WTC11 (cell line): ENCODE measurements at regions not wholly inside any gene's neighbourhood (a gene's known extent, or its start where the extent isn't known, plus 50 kb on each side); places are given as distances from the start of the nearest gene placed in this dataset.

Experiments
- ATAC-seq: fragments of 200-7000 bp; cut with Tn5 transposase; 2 replicates; pipeline ENCODE4 v1.10.0; 2021; ENCODE audit warnings: mild to moderate bottlenecking, moderate library complexity
- CTCF ChIA-PET: fragments of 300-600 bp; sonication (Branson Sonifier 250); formaldehyde crosslinking; loops from one replicate; lab custom pipeline; 2021; ENCODE audit warnings: antibody characterized with exemption; lab: Charles Lee
- POLR2A ChIA-PET: fragments of 350-600 bp; sonication (Branson Sonifier 250); formaldehyde crosslinking; loops from one replicate; lab custom pipeline; 2021; ENCODE audit warnings: antibody characterized with exemption; lab: Charles Lee
- DNase-seq: peaks from one replicate; pipeline ENCODE4 v3.0.0; 2021; ENCODE audit warnings: low spot score
- H3K27ac Mint-ChIP-seq: 2 replicates; pipeline ENCODE4 v1.8.0; 2021; ENCODE audit warnings: mixed read lengths
- H3K27me3 Mint-ChIP-seq: 2 replicates; pipeline ENCODE4 v1.8.0; 2021; ENCODE audit warnings: low read depth, mild to moderate bottlenecking, moderate library complexity, mixed read lengths
- H3K36me3 Mint-ChIP-seq: 2 replicates; pipeline ENCODE4 v1.8.0; 2021; ENCODE audit warnings: mixed read lengths
- H3K4me1 Mint-ChIP-seq: 2 replicates; pipeline ENCODE4 v1.8.0; 2022; ENCODE audit warnings: mixed read lengths
- H3K4me3 Mint-ChIP-seq: 2 replicates; pipeline ENCODE4 v1.8.0; 2021; ENCODE audit warnings: mild to moderate bottlenecking, moderate library complexity, mixed read lengths
- H3K9me3 Mint-ChIP-seq: 2 replicates; pipeline ENCODE4 v1.8.0; 2021; ENCODE audit warnings: mixed read lengths
- ARID4B ChIP-seq: sonication (generic); formaldehyde crosslinking; IDR thresholded peaks from 2 replicates; pipeline ENCODE4 v1.8.0; 2023; ENCODE audit warnings: missing genetic modification reagents, mild to moderate bottlenecking, borderline replicate concordance
- ATF2 ChIP-seq: sonication (generic); formaldehyde crosslinking; IDR thresholded peaks from 2 replicates; pipeline ENCODE4 v1.8.1; 2022; ENCODE audit warnings: low read depth, missing genetic modification reagents, borderline replicate concordance
- CDX4 ChIP-seq: fragments of 250-450 bp; sonication (Bioruptor Pico); IDR thresholded peaks from 2 replicates; pipeline ENCODE4 v1.9.0; 2021; ENCODE audit warnings: moderate library complexity, mild to moderate bottlenecking, inconsistent platforms, borderline replicate concordance
- E2F4 ChIP-seq: sonication (generic); formaldehyde crosslinking; IDR thresholded peaks from 2 replicates; pipeline ENCODE4 v1.8.1; 2022; ENCODE audit warnings: low read depth, mild to moderate bottlenecking, moderate library complexity, missing genetic modification reagents, borderline replicate concordance
- HMGXB4 ChIP-seq: sonication (generic); formaldehyde crosslinking; IDR thresholded peaks from 2 replicates; pipeline ENCODE4 v1.8.1; 2023; ENCODE audit warnings: mild to moderate bottlenecking, moderate library complexity, missing genetic modification reagents
- JUN ChIP-seq: sonication (generic); formaldehyde crosslinking; IDR thresholded peaks from 2 replicates; pipeline ENCODE4 v1.8.0; 2023; ENCODE audit warnings: mild to moderate bottlenecking, missing genetic modification reagents
- NR1H2 ChIP-seq: sonication (generic); formaldehyde crosslinking; IDR thresholded peaks from 2 replicates; pipeline ENCODE4 v1.9.0; 2021; ENCODE audit warnings: mild to moderate bottlenecking, moderate library complexity, missing genetic modification reagents
- RELA ChIP-seq: sonication (generic); formaldehyde crosslinking; IDR thresholded peaks from 2 replicates; pipeline ENCODE4 v1.8.1; 2022; ENCODE audit warnings: missing genetic modification reagents, mild to moderate bottlenecking, borderline replicate concordance
- SP1 ChIP-seq: sonication (generic); formaldehyde crosslinking; conservative IDR thresholded peaks from 2 replicates; pipeline ENCODE4 v1.8.1; 2022; ENCODE audit warnings: missing genetic modification reagents
- TEAD4 ChIP-seq: sonication (generic); formaldehyde crosslinking; IDR thresholded peaks from 2 replicates; pipeline ENCODE4 v1.8.0; 2022; ENCODE audit warnings: mild to moderate bottlenecking, missing genetic modification reagents
- TP53 ChIP-seq: sonication (generic); formaldehyde crosslinking; IDR thresholded peaks from 2 replicates; pipeline ENCODE4 v1.8.1; 2023; ENCODE audit warnings: mild to moderate bottlenecking, missing genetic modification reagents
- ZMAT4 ChIP-seq: fragments of 250-450 bp; sonication (Bioruptor Pico); IDR thresholded peaks from 2 replicates; pipeline ENCODE4 v1.9.0; 2021; ENCODE audit warnings: mild to moderate bottlenecking
- ZNF281 ChIP-seq: sonication (generic); formaldehyde crosslinking; IDR thresholded peaks from 2 replicates; pipeline ENCODE4 v1.8.0; 2023; ENCODE audit warnings: mild to moderate bottlenecking, missing genetic modification reagents
- ZNF671 ChIP-seq: fragments of 250-450 bp; sonication (Bioruptor Pico); IDR thresholded peaks from 2 replicates; pipeline ENCODE4 v1.8.0; 2021; ENCODE audit warnings: mild to moderate bottlenecking

GRCh38 chr19:56894626-56895025 lies 54.1 kb upstream of the PEG3 start:
- Mint-ChIP-seq H3K4me3 (no peak overlapping the region), H3K9me3 (peaks cover 73% of the 10 kb centered on the region), H3K27me3 (peaks cover 13% of the 10 kb centered on the region)
- no peak for TF ChIP-seq ARID4B (CRISPR knock-in tag)
- TF ChIP-seq ZMAT4 (CRISPR knock-in tag): no peak
- TF ChIP-seq NR1H2: no peak
- no peak for TF ChIP-seq CDX4 (CRISPR knock-in tag)
- no peak for TF ChIP-seq ATF2
- no peak for TF ChIP-seq TEAD4 (CRISPR knock-in tag)
- TF ChIP-seq SP1: no peak
- TF ChIP-seq ZNF281 (CRISPR knock-in tag): no peak
- TF ChIP-seq RELA: no peak
- TF ChIP-seq HMGXB4 (CRISPR knock-in tag): no peak
- TF ChIP-seq E2F4 (CRISPR knock-in tag): no peak
- no peak for TF ChIP-seq JUN (CRISPR knock-in tag)
- TF ChIP-seq TP53 (CRISPR knock-in tag): no peak
- TF ChIP-seq ZNF671 (CRISPR knock-in tag): no peak
- TF ChIP-seq, all 79 proteins: peak for 0
- Mint-ChIP-seq H3K4me1 (no peaks in the 10 kb centered on the region), H3K36me3 (peaks cover 56% of the 10 kb centered on the region), H3K27ac (no peak overlapping the region)
- ATAC-seq (no peak), DNase-seq (no peak)
- CTCF ChIA-PET: no interaction called here
- POLR2A ChIA-PET: no interaction called here
